ENCODE measurements at regions not wholly inside any gene's neighbourhood (a gene's known extent, or its start where the extent isn't known, plus 50 kb on each side); places are given as distances from the start of the nearest gene placed in this dataset.

- no peak for TF ChIP-seq POLR2A (IDR thresholded peaks at IDR 0.05)
- TF ChIP-seq CTCF (IDR thresholded peaks at IDR 0.05) = no peak
Observed at GRCh38 chr10:95122736-95123135, 53.4 kb upstream of the CYP2C8 start.

All from testis (tissue), 2 donors.